ENCODE measurements at regions not wholly inside any gene's neighbourhood (a gene's known extent, or its start where the extent isn't known, plus 50 kb on each side); places are given as distances from the start of the nearest gene placed in this dataset.

- no peak overlapping the region for H3K27ac ChIP-seq
- TF ChIP-seq CTCF (conservative IDR thresholded peaks at IDR 0.05) (no peak), ZFX (IDR thresholded peaks at IDR 0.05) (no peak)
Measured at GRCh38 chr18:6607343-6607742, 122.2 kb upstream of the ARHGAP28 start.

GRCh38 chr18:6609666-6610264 lies 119.8 kb upstream of the ARHGAP28 start:
- TF ChIP-seq CTCF (conservative IDR thresholded peaks at IDR 0.05) (no peak), ZFX (IDR thresholded peaks at IDR 0.05) (no peak)
- H3K27ac ChIP-seq = no peak overlapping the region

GRCh38 chr18:6610466-6610865 lies 119.0 kb upstream of the ARHGAP28 start:
- no peak for TF ChIP-seq CTCF (conservative IDR thresholded peaks at IDR 0.05)
- peak overlapping the region; percentile 7; the same call in 1 of the 2 replicates for H3K27ac ChIP-seq

- no peak for TF ChIP-seq CTCF (conservative IDR thresholded peaks at IDR 0.05)
- no peak for TF ChIP-seq ZFX (IDR thresholded peaks at IDR 0.05)
- no peak overlapping the region for H3K27ac ChIP-seq
Measured at GRCh38 chr18:6613581-6613980, 115.9 kb upstream of the ARHGAP28 start.

- no peak for TF ChIP-seq ZFX (IDR thresholded peaks at IDR 0.05)
- TF ChIP-seq CTCF (conservative IDR thresholded peaks at IDR 0.05) = no peak
- no peak overlapping the region for H3K27ac ChIP-seq
Measured at GRCh38 chr18:6614952-6615351, 114.6 kb upstream of the ARHGAP28 start.

GRCh38 chr18:6616981-6617380 lies 112.5 kb upstream of the ARHGAP28 start:
- TF ChIP-seq ZFX (IDR thresholded peaks at IDR 0.05) (no peak), CTCF (conservative IDR thresholded peaks at IDR 0.05) (no peak)
- no peak overlapping the region for H3K27ac ChIP-seq

GRCh38 chr18:6621437-6621836 lies 108.1 kb upstream of the ARHGAP28 start:
- H3K27ac ChIP-seq = no peak overlapping the region
- TF ChIP-seq CTCF (conservative IDR thresholded peaks at IDR 0.05) = no peak
- TF ChIP-seq ZFX (IDR thresholded peaks at IDR 0.05) = no peak
